ENCODE measurements at regions not wholly inside any gene's neighbourhood (a gene's known extent, or its start where the extent isn't known, plus 50 kb on each side); places are given as distances from the start of the nearest gene placed in this dataset.
A peak's percentile ranks its signal among the peaks of the same experiment; 100 is the strongest.

DNA sequence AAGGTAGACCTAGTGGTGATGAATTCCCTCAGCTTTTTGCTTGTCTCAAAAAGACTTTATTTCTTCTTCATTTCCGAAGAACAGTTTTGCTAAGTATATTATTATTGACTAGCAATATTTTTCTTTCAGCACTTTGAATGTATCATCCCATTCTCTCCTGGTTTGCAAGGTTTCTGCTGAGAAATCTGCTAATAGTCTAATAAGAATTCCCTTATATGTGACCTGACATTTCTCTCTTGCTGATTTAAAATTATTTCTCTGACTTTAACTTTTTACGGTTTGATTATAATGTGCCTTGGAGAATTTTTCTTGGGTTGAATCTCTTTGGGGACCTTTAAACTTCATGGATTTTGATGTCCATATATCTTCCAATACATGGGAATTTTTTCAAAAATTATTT, 628.3 kb upstream of the ADGRL2 start:
- Histone ChIP-seq H3K9me3 (ENCODE audit: control insufficient read depth, low read length) (peaks cover 35% of the 10 kb centered on the region), H3K4me3 (ENCODE audit: low read length) (no peak overlapping the region), H3K4me1 (ENCODE audit: control insufficient read depth, insufficient read depth, low read length) (peaks cover 5% of the 10 kb centered on the region), H3K27me3 (replicated peaks; ENCODE audit: control insufficient read depth, insufficient read depth, low read length) (no peaks in the 10 kb centered on the region), H3K9ac (ENCODE audit: low read length) (no peak overlapping the region), H3K36me3 (ENCODE audit: control insufficient read depth, insufficient read depth, low read length, severe bottlenecking) (no peaks in the 10 kb centered on the region)
- no peak for DNase-seq (ENCODE audit: low read depth)

DNA sequence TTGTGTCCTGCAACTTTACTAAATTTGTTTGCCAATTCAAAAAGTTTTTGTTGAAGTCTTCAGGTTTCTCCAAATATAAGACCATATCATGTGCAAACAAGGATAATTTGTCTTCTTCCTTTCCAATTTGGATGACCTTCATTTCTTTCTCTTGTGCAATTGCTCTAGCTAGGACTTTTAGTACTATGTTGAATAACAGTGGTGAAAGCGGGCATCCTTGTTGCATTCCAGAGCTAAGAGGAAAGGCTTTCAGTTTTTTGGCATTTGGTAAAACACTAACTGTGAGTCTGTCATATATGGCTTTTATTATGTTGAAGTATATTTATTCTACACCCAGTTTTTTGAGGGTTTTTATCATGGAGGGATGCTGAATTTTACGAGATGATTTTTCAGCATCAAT, 630.0 kb upstream of the ADGRL2 start:
- H3K9me3 ChIP-seq (ENCODE audit: control insufficient read depth, low read length), result peaks cover 35% of the 10 kb centered on the region
- H3K4me1 ChIP-seq (ENCODE audit: control insufficient read depth, insufficient read depth, low read length), result peaks cover 5% of the 10 kb centered on the region
- no peaks in the 10 kb centered on the region for H3K27me3 ChIP-seq (replicated peaks; ENCODE audit: control insufficient read depth, insufficient read depth, low read length)
- peak overlapping the region; percentile 39 for H3K9ac ChIP-seq (ENCODE audit: low read length)
- H3K4me3 ChIP-seq (ENCODE audit: low read length), result no peak overlapping the region
- H3K36me3 ChIP-seq (ENCODE audit: control insufficient read depth, insufficient read depth, low read length, severe bottlenecking), result no peaks in the 10 kb centered on the region
- DNase-seq (ENCODE audit: low read depth), result peak; percentile 36

DNA sequence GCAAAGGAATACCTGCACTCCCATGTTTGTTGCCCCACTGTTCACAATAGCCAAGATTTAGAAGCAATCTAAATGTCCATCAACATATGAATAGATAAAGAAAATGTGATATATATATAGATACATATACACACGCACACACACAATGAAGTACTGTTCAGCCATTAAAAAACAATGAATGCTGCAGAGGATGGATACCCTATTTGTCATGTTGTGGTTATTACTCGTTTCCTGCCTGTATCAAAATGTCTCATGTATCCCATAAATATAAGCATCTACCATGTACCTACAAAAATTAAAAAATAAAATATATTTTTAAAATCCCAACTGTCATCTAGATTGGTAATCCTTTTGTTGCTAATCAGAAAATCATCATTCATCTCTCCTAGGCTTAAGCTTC, 634.8 kb upstream of the ADGRL2 start:
- no peak overlapping the region for H3K9ac ChIP-seq (ENCODE audit: low read length)
- H3K4me3 ChIP-seq (ENCODE audit: low read length), result no peak overlapping the region
- H3K4me1 ChIP-seq (ENCODE audit: control insufficient read depth, insufficient read depth, low read length), result peaks cover 1% of the 10 kb centered on the region
- H3K9me3 ChIP-seq (ENCODE audit: control insufficient read depth, low read length), result peaks cover 13% of the 10 kb centered on the region
- H3K27me3 ChIP-seq (replicated peaks; ENCODE audit: control insufficient read depth, insufficient read depth, low read length), result no peaks in the 10 kb centered on the region
- no peaks in the 10 kb centered on the region for H3K36me3 ChIP-seq (ENCODE audit: control insufficient read depth, insufficient read depth, low read length, severe bottlenecking)
- DNase-seq (ENCODE audit: low read depth), result no peak

DNA sequence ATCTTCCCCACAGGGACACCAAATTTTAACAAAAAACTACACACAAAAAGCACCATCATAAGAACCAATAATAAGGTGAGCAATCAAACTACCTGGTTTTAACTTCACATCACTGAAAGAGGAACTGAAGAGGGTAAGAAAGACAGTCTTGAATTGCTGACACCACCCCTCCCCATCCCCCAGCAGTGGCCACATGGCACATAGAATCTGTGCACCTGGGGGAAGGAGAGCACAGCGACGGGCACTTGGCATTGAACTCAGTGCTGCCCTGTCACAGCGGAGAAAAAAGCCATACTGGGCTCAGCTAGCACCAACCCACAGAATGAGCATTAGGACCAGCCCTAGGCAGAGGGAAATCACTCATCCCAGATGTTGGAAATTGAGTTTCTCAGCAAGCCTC, 640.0 kb upstream of the ADGRL2 start:
- no peak for DNase-seq (ENCODE audit: low read depth)
- H3K4me1 ChIP-seq (ENCODE audit: control insufficient read depth, insufficient read depth, low read length), result peaks cover 13% of the 10 kb centered on the region

DNA sequence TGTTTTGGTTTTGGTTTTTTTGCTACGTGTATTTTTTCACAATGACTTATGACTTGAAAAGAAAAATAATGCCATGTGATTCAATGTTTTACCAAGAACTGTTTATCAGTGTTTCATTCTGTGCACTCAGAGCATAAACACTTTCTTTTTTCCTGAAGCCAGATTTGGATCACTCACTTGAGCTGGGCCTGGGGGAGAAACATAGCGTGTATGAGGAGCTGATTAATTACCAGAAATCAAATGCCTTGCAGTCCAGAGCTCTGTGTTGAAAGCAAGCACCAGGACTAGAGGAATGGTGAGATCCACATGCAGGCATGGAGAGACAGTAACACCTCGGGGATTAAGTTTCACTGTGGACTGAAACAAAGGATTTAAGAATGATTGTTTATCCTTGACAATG, 642.1 kb upstream of the ADGRL2 start:
- Histone ChIP-seq H3K4me3 (ENCODE audit: low read length) (peak overlapping the region; percentile 54), H3K27me3 (replicated peaks; ENCODE audit: control insufficient read depth, insufficient read depth, low read length) (no peaks in the 10 kb centered on the region), H3K9me3 (ENCODE audit: control insufficient read depth, low read length) (no peaks in the 10 kb centered on the region), H3K36me3 (ENCODE audit: control insufficient read depth, insufficient read depth, low read length, severe bottlenecking) (no peaks in the 10 kb centered on the region), H3K9ac (ENCODE audit: low read length) (peak overlapping the region; percentile 59), H3K4me1 (ENCODE audit: control insufficient read depth, insufficient read depth, low read length) (peaks cover 13% of the 10 kb centered on the region)
- peak; percentile 76 for DNase-seq (ENCODE audit: low read depth)

More for the DNA sequence above, 640.0 kb upstream of the ADGRL2 start:
- no peaks in the 10 kb centered on the region for H3K36me3 ChIP-seq (ENCODE audit: control insufficient read depth, insufficient read depth, low read length, severe bottlenecking)
- no peak overlapping the region for H3K9ac ChIP-seq (ENCODE audit: low read length)
- no peaks in the 10 kb centered on the region for H3K27me3 ChIP-seq (replicated peaks; ENCODE audit: control insufficient read depth, insufficient read depth, low read length)
- no peak overlapping the region for H3K4me3 ChIP-seq (ENCODE audit: low read length)
- peaks cover 4% of the 10 kb centered on the region for H3K9me3 ChIP-seq (ENCODE audit: control insufficient read depth, low read length)

DNA sequence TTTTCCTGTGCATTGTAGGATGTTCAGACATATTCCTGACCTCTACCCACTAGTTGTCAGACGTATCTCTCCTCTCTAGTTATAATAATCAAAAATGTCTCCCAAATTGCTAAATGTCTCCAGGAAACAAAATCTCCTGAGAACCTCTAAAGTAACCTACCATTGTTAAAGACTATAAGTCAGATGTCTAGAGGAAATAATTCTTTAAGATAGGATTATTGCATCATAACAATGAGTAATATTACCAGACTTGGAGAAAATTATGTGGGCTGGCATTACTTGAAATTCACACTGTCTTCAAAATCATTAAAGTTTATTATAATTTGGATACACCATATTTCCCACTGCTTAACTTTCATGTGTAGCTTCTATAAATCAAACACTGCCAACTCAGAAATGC, 643.0 kb upstream of the ADGRL2 start:
- Histone ChIP-seq H3K9me3 (ENCODE audit: control insufficient read depth, low read length) (no peaks in the 10 kb centered on the region), H3K36me3 (ENCODE audit: control insufficient read depth, insufficient read depth, low read length, severe bottlenecking) (no peaks in the 10 kb centered on the region), H3K27me3 (replicated peaks; ENCODE audit: control insufficient read depth, insufficient read depth, low read length) (no peaks in the 10 kb centered on the region), H3K4me1 (ENCODE audit: control insufficient read depth, insufficient read depth, low read length) (peaks cover 13% of the 10 kb centered on the region), H3K9ac (ENCODE audit: low read length) (no peak overlapping the region), H3K4me3 (ENCODE audit: low read length) (peak overlapping the region; percentile 54)
- DNase-seq (ENCODE audit: low read depth), result peak; percentile 45

DNA sequence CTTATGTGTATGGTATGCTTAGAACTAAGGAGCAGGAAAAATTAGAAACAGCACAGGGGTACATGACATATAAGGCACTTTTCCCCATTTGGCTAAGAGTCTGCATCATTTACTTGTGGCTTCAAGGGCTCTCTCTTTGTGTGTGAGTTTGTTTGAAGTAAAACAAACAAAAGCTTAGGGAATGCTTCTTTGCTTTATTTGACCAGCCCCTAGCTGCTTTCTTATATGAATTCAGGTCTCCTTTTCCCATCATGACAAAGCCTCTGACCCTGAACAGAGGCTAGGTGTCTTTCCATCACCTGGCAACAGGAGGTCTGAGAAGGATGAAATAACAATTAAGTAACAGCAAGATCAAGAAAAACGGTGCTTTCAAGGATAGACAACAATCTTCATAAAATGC, 643.8 kb upstream of the ADGRL2 start:
- no peak overlapping the region for H3K9ac ChIP-seq (ENCODE audit: low read length)
- no peaks in the 10 kb centered on the region for H3K36me3 ChIP-seq (ENCODE audit: control insufficient read depth, insufficient read depth, low read length, severe bottlenecking)
- H3K4me3 ChIP-seq (ENCODE audit: low read length), result no peak overlapping the region
- H3K9me3 ChIP-seq (ENCODE audit: control insufficient read depth, low read length), result no peaks in the 10 kb centered on the region
- DNase-seq (ENCODE audit: low read depth), result peak; percentile 45
- no peaks in the 10 kb centered on the region for H3K27me3 ChIP-seq (replicated peaks; ENCODE audit: control insufficient read depth, insufficient read depth, low read length)
- H3K4me1 ChIP-seq (ENCODE audit: control insufficient read depth, insufficient read depth, low read length), result peaks cover 13% of the 10 kb centered on the region

DNA sequence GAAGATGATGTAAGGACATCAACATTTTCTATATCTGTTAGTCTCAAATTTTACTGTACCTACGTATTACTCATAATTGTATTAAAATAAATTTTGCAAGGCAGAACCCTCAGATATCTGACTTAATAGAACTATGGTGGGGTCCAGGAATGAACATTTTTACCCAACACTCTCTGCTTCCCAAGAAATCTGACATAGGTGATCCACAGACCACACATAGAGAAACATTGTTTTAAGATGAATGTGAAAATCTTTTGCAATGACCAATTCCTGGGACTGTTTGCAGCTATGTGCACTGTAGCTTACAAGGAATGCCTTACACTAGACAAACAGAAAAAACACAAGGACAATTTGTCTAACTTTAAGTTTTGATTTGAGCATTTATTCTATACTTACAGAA, 645.6 kb upstream of the ADGRL2 start:
- Histone ChIP-seq H3K4me3 (ENCODE audit: low read length) (no peak overlapping the region), H3K9ac (ENCODE audit: low read length) (no peak overlapping the region), H3K4me1 (ENCODE audit: control insufficient read depth, insufficient read depth, low read length) (peaks cover 14% of the 10 kb centered on the region), H3K9me3 (ENCODE audit: control insufficient read depth, low read length) (no peaks in the 10 kb centered on the region), H3K27me3 (replicated peaks; ENCODE audit: control insufficient read depth, insufficient read depth, low read length) (no peaks in the 10 kb centered on the region), H3K36me3 (ENCODE audit: control insufficient read depth, insufficient read depth, low read length, severe bottlenecking) (no peaks in the 10 kb centered on the region)
- DNase-seq (ENCODE audit: low read depth), result peak; percentile 76

DNA sequence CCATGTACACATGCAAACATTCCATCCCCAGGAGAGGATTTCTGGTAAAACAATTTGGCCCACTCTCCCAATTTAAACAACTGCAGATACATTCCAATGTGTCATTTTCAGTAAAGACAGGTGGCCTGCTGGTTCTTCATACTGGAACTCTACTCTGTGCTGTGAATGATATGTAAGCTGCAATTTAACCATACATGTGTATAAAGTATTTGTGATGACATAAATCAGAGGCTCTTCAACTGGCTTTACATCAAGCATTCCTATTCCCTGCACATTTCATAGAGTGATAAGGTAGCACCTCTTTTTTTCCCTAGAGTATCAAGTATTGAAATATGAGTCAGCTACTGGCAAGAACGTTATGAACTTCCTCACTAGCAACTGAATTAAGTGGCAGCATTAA, 649.5 kb upstream of the ADGRL2 start:
- Histone ChIP-seq H3K36me3 (ENCODE audit: control insufficient read depth, insufficient read depth, low read length, severe bottlenecking) (no peaks in the 10 kb centered on the region), H3K9me3 (ENCODE audit: control insufficient read depth, low read length) (no peaks in the 10 kb centered on the region), H3K4me1 (ENCODE audit: control insufficient read depth, insufficient read depth, low read length) (peaks cover 13% of the 10 kb centered on the region), H3K4me3 (ENCODE audit: low read length) (no peak overlapping the region), H3K27me3 (replicated peaks; ENCODE audit: control insufficient read depth, insufficient read depth, low read length) (no peaks in the 10 kb centered on the region), H3K9ac (ENCODE audit: low read length) (no peak overlapping the region)
- DNase-seq (ENCODE audit: low read depth), result no peak

DNA sequence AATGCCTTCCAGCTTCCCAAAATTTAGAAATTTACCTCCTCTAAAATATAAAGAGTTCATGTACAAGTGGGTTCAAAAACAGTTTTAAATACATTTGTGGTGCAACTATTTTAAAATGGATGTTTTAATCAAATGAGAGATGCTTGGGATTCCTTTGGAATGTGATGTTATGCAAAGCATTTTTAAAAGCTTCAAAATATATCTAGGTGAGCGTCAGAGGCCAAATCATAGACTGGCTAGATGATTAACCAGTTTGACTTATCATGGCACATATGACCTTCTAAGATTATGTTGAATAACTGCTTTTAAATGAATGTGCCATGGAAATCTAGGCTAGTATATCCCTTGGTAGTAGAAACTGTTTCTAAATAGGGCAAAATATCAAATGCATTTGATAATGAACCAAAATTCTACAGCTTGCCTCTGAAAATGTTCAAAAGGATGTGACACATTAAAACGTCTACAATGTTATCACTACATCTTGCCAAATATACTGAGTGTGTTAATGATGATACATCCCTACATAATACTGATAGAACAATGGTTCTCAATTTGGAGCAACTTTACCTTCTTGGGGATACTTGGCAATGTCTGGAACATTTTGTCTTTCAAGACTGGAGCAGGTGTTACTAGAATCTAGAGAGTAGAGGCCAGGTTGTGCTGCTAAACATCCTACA, 650.9 kb upstream of the ADGRL2 start:
- Histone ChIP-seq H3K36me3 (ENCODE audit: control insufficient read depth, insufficient read depth, low read length, severe bottlenecking) (no peaks in the 10 kb centered on the region), H3K4me1 (ENCODE audit: control insufficient read depth, insufficient read depth, low read length) (peaks cover 13% of the 10 kb centered on the region), H3K27me3 (replicated peaks; ENCODE audit: control insufficient read depth, insufficient read depth, low read length) (no peaks in the 10 kb centered on the region), H3K4me3 (ENCODE audit: low read length) (no peak overlapping the region), H3K9me3 (ENCODE audit: control insufficient read depth, low read length) (no peaks in the 10 kb centered on the region), H3K9ac (ENCODE audit: low read length) (no peak overlapping the region)
- DNase-seq (ENCODE audit: low read depth), result no peak

DNA sequence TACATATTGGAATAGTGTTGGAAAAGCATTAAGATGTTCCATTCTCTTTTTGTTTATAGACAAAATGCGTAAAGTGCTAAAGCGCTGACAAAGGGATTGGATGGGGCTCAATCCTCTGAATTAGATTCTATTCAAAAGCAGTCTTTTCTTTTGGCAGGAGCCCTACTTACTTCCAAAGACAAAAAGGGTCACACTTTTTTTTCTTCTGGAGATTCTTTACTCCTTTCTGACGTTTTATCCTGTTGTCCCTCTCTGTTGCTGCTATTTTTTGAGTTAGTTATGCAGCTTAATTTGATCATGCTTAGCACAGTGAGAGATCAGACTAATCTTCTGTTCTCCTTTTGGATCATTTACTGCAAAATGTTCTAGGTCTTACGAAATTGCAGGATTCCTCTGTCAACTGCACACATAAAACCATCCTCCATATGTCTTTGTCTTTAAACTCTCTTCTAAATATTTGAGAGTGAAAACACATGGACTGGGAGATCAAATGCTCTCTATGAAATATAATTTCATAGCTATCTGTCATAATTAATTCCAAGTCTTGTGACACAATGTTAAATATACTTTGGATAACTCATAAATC, 656.4 kb upstream of the ADGRL2 start:
- Histone ChIP-seq H3K9ac (ENCODE audit: low read length) (peak overlapping the region; percentile 33), H3K4me3 (ENCODE audit: low read length) (peak overlapping the region; percentile 26), H3K4me1 (ENCODE audit: control insufficient read depth, insufficient read depth, low read length) (peaks cover 38% of the 10 kb centered on the region), H3K36me3 (ENCODE audit: control insufficient read depth, insufficient read depth, low read length, severe bottlenecking) (no peaks in the 10 kb centered on the region), H3K9me3 (ENCODE audit: control insufficient read depth, low read length) (no peaks in the 10 kb centered on the region), H3K27me3 (replicated peaks; ENCODE audit: control insufficient read depth, insufficient read depth, low read length) (no peaks in the 10 kb centered on the region)
- DNase-seq (ENCODE audit: low read depth), result peak; percentile 37

Measured in adipocyte (in vitro differentiated cells).